HEK293 (cell line): ENCODE measurements at regions not wholly inside any gene's neighbourhood (a gene's known extent, or its start where the extent isn't known, plus 50 kb on each side); places are given as distances from the start of the nearest gene placed in this dataset.

Experiments used
- CTCF ChIA-PET: fragments of 350-600 bp; formaldehyde crosslinking; extraction: SDS; loops from one replicate; lab custom pipeline; 2021; ENCODE audit warnings: antibody characterized with exemption; lab: Yijun Ruan, JAX
- POLR2A ChIA-PET: fragments of 300-600 bp; formaldehyde crosslinking; extraction: SDS; loops from one replicate; lab custom pipeline; 2020; ENCODE audit warnings: antibody characterized with exemption, inconsistent platforms; lab: Yijun Ruan, JAX
- H3K27ac ChIP-seq: fragments of 200-500 bp; sonication (Bioruptor generic); 2 replicates; pipeline ENCODE4 v1.5.1; 2014; ENCODE audit warnings: low read depth, low read length, control low read depth, inconsistent platforms; ENCODE audit errors: extremely low read depth
- H3K36me3 ChIP-seq, 2 experiments: fragments of 200-500 bp in 1 of 2; sonication (Bioruptor generic) in 1 of 2; 1 replicate in 1 of 2; 2 replicates in 1 of 2; pipeline ENCODE4 v1.5.1; 2014 to 2017; ENCODE audit warnings: inconsistent platforms in 2 of 2, low read length in 2 of 2; ENCODE audit not compliant: control insufficient read depth in 2 of 2, insufficient read depth in 1 of 2
- H3K4me1 ChIP-seq: fragments of 200-500 bp; sonication (Bioruptor generic); 2 replicates; pipeline ENCODE4 v1.5.1; 2014; ENCODE audit warnings: mild to moderate bottlenecking, low read length, inconsistent platforms; ENCODE audit not compliant: control insufficient read depth, insufficient read depth
- H3K4me3 ChIP-seq: 2 replicates; pipeline ENCODE4 v1.5.1; 2011; ENCODE audit warnings: low read depth, mild to moderate bottlenecking, control low read depth, low read length, moderate library complexity
- H3K9me3 ChIP-seq: fragments of 200-500 bp; sonication (Bioruptor generic); 2 replicates; pipeline ENCODE4 v1.5.1; 2014; ENCODE audit warnings: low read depth, low read length, inconsistent platforms; ENCODE audit not compliant: control insufficient read depth, insufficient read depth
- ATF2 ChIP-seq: fragments of 450-650 bp; formaldehyde crosslinking; IDR thresholded peaks from 2 replicates; pipeline ENCODE4 v1.5.1; 2016; ENCODE audit warnings: missing biosample characterization, missing genetic modification characterization, low read depth
- BCL11B ChIP-seq: fragments of 450-650 bp; formaldehyde crosslinking; IDR thresholded peaks from 2 replicates; pipeline ENCODE4 v1.5.1; 2016; ENCODE audit warnings: low read depth, missing biosample characterization, missing genetic modification characterization
- GFI1B ChIP-seq: fragments of 450-650 bp; formaldehyde crosslinking; IDR thresholded peaks from 2 replicates; pipeline ENCODE4 v1.5.1; 2016; ENCODE audit warnings: missing biosample characterization, missing genetic modification characterization
- KLF17 ChIP-seq: fragments of 450-650 bp; formaldehyde crosslinking; IDR thresholded peaks from 2 replicates; pipeline ENCODE4 v1.5.1; 2016; ENCODE audit warnings: missing biosample characterization, missing genetic modification characterization
- PRDM2 ChIP-seq: fragments of 450-650 bp; formaldehyde crosslinking; IDR thresholded peaks from 2 replicates; pipeline ENCODE4 v1.5.1; 2016; ENCODE audit warnings: missing biosample characterization, missing genetic modification characterization, borderline replicate concordance
- ZBTB7A ChIP-seq: fragments of 450-650 bp; formaldehyde crosslinking; IDR thresholded peaks from 2 replicates; pipeline ENCODE4 v1.5.1; 2016; ENCODE audit warnings: low read depth, missing biosample characterization, missing genetic modification characterization
- ZFHX2 ChIP-seq: fragments of 450-650 bp; formaldehyde crosslinking; conservative IDR thresholded peaks from 2 replicates; pipeline ENCODE4 v1.5.1; 2016; ENCODE audit warnings: missing biosample characterization, missing genetic modification characterization
- ZFP37 ChIP-seq: fragments of 450-650 bp; formaldehyde crosslinking; IDR thresholded peaks from 2 replicates; pipeline ENCODE4 v1.5.1; 2016; ENCODE audit warnings: missing biosample characterization, missing genetic modification characterization
- ZIC2 ChIP-seq: fragments of 450-650 bp; formaldehyde crosslinking; IDR thresholded peaks from 2 replicates; pipeline ENCODE4 v1.5.1; 2016; ENCODE audit warnings: missing biosample characterization, missing genetic modification characterization
- ZNF140 ChIP-seq: fragments of 450-650 bp; formaldehyde crosslinking; IDR thresholded peaks from 2 replicates; pipeline ENCODE4 v1.5.1; 2016; ENCODE audit warnings: missing biosample characterization, missing genetic modification characterization
- ZNF221 ChIP-seq: fragments of 450-650 bp; formaldehyde crosslinking; IDR thresholded peaks from 2 replicates; pipeline ENCODE4 v1.5.1; 2017; ENCODE audit warnings: missing biosample characterization, missing genetic modification characterization, borderline replicate concordance
- ZNF223 ChIP-seq: fragments of 450-650 bp; formaldehyde crosslinking; IDR thresholded peaks from 2 replicates; pipeline ENCODE4 v1.5.1; 2016; ENCODE audit warnings: missing biosample characterization, missing genetic modification characterization
- ZNF23 ChIP-seq: fragments of 450-650 bp; formaldehyde crosslinking; IDR thresholded peaks from 2 replicates; pipeline ENCODE4 v1.5.1; 2016; ENCODE audit warnings: missing biosample characterization, missing genetic modification characterization, borderline replicate concordance
- ZNF335 ChIP-seq: fragments of 450-650 bp; formaldehyde crosslinking; conservative IDR thresholded peaks from 2 replicates; pipeline ENCODE4 v1.5.1; 2016; ENCODE audit warnings: missing biosample characterization, missing genetic modification characterization
- ZNF555 ChIP-seq: fragments of 450-650 bp; formaldehyde crosslinking; conservative IDR thresholded peaks from 2 replicates; pipeline ENCODE4 v1.5.1; 2017; ENCODE audit warnings: missing biosample characterization, mild to moderate bottlenecking, missing genetic modification characterization, inconsistent platforms
- ZNF624 ChIP-seq: fragments of 450-650 bp; formaldehyde crosslinking; IDR thresholded peaks from 2 replicates; pipeline ENCODE4 v1.5.1; 2017; ENCODE audit warnings: missing biosample characterization, missing genetic modification characterization
- ZNF704 ChIP-seq: fragments of 450-650 bp; formaldehyde crosslinking; IDR thresholded peaks from 2 replicates; pipeline ENCODE4 v1.5.1; 2016; ENCODE audit warnings: missing biosample characterization, missing genetic modification characterization
- ZSCAN23 ChIP-seq: fragments of 450-650 bp; formaldehyde crosslinking; IDR thresholded peaks from 2 replicates; pipeline ENCODE4 v1.5.1; 2016; ENCODE audit warnings: missing biosample characterization, missing genetic modification characterization
- TF ChIP-seq, protein P1 (sequence below): fragments of 450-650 bp; formaldehyde crosslinking; IDR thresholded peaks from 2 replicates; pipeline ENCODE4 v1.5.1; 2016; ENCODE audit warnings: missing biosample characterization, missing genetic modification characterization
- TF ChIP-seq, protein P2 (sequence below): fragments of 450-650 bp; formaldehyde crosslinking; IDR thresholded peaks from 2 replicates; pipeline ENCODE4 v1.5.1; 2016; ENCODE audit warnings: missing biosample characterization, missing genetic modification characterization

- CTCF ChIA-PET: interaction anchor here (0.6 kb wide), 1 partner anchor 244 kb away, joined by 3 read pairs; no protein-coding TSS in a partner anchor
- no peak overlapping the region for H3K27ac ChIP-seq
- no peaks in the 10 kb centered on the region for H3K36me3 ChIP-seq
- POLR2A ChIA-PET: no interaction called here
- H3K9me3 ChIP-seq: no peaks in the 10 kb centered on the region
- no peak overlapping the region for H3K4me3 ChIP-seq
- no peaks in the 10 kb centered on the region for H3K4me1 ChIP-seq
- TF ChIP-seq KLF17 (tag by site-specific recombination): no peak
- TF ChIP-seq PRDM2 (tag by site-specific recombination): no peak
- no peak for TF ChIP-seq ZNF223 (tag by site-specific recombination)
- TF ChIP-seq BCL11B: no peak
- TF ChIP-seq, protein P1, sequence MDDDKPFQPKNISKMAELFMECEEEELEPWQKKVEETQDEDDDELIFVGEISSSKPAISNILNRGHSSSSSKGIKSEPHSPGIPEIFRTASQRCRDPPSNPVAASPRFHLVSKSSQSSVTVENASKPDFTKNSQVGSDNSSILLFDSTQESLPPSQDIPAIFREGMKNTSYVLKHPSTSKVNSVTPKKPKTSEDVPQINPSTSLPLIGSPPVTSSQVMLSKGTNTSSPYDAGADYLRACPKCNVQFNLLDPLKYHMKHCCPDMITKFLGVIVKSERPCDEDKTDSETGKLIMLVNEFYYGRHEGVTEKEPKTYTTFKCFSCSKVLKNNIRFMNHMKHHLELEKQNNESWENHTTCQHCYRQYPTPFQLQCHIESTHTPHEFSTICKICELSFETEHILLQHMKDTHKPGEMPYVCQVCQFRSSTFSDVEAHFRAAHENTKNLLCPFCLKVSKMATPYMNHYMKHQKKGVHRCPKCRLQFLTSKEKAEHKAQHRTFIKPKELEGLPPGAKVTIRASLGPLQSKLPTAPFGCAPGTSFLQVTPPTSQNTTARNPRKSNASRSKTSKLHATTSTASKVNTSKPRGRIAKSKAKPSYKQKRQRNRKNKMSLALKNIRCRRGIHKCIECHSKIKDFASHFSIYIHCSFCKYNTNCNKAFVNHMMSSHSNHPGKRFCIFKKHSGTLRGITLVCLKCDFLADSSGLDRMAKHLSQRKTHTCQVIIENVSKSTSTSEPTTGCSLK (tag by site-specific recombination): no peak
Observed at GRCh38 chr3:177838766-177839350, 641.6 kb upstream of the TBL1XR1 start.

- Histone ChIP-seq H3K4me1 (no peaks in the 10 kb centered on the region), H3K27ac (no peak overlapping the region), H3K4me3 (no peak overlapping the region), H3K9me3 (no peaks in the 10 kb centered on the region), H3K36me3 (no peaks in the 10 kb centered on the region)
- CTCF ChIA-PET: no interaction called here
- POLR2A ChIA-PET: no interaction called here
- TF ChIP-seq ATF2 (tag by site-specific recombination) (no peak), ZSCAN23 (tag by site-specific recombination) (no peak), ZNF624 (no peak), ZNF23 (tag by site-specific recombination) (no peak), ZNF221 (tag by site-specific recombination) (no peak), ZNF555 (no peak), ZNF140 (tag by site-specific recombination) (no peak), ZBTB7A (tag by site-specific recombination) (no peak), ZNF335 (tag by site-specific recombination) (no peak), ZIC2 (no peak), GFI1B (tag by site-specific recombination) (no peak), ZNF704 (no peak), ZFHX2 (no peak), ZFP37 (tag by site-specific recombination) (no peak)
- TF ChIP-seq, protein P2, sequence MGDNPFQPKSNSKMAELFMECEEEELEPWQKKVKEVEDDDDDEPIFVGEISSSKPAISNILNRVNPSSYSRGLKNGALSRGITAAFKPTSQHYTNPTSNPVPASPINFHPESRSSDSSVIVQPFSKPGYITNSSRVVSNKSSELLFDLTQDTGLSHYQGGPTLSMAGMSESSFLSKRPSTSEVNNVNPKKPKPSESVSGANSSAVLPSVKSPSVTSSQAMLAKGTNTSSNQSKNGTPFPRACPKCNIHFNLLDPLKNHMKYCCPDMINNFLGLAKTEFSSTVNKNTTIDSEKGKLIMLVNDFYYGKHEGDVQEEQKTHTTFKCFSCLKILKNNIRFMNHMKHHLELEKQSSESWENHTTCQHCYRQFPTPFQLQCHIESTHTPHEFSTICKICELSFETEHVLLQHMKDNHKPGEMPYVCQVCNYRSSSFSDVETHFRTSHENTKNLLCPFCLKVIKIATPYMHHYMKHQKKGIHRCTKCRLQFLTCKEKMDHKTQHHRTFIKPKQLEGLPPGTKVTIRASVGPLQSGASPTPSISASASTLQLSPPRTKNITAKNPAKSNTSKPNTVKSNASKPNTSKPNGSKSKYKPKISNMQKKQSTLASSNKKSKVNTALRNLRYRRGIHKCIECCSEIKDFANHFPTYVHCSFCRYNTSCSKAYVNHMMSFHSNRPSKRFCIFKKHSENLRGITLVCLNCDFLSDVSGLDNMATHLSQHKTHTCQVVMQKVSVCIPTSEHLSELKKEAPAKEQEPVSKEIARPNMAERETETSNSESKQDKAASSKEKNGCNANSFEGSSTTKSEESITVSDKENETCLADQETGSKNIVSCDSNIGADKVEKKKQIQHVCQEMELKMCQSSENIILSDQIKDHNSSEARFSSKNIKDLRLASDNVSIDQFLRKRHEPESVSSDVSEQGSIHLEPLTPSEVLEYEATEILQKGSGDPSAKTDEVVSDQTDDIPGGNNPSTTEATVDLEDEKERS (tag by site-specific recombination): no peak
Observed at GRCh38 chr3:177842302-177842701, 645.0 kb upstream of the TBL1XR1 start.
